H1 (cell line): ENCODE measurements at regions not wholly inside any gene's neighbourhood (a gene's known extent, or its start where the extent isn't known, plus 50 kb on each side); places are given as distances from the start of the nearest gene placed in this dataset.

Source experiments
- HDAC6 ChIP-seq: IDR thresholded peaks from one replicate; pipeline ENCODE4 v1.7.1; 2012; ENCODE audit warnings: low read depth, mild to moderate bottlenecking, inconsistent platforms, low read length, moderate library complexity
- NRF1 ChIP-seq: IDR thresholded peaks from 2 replicates; pipeline ENCODE4 v1.6.1; 2011; ENCODE audit warnings: mild to moderate bottlenecking, low read depth, low read length, improper control_type of control experiment

DNA sequence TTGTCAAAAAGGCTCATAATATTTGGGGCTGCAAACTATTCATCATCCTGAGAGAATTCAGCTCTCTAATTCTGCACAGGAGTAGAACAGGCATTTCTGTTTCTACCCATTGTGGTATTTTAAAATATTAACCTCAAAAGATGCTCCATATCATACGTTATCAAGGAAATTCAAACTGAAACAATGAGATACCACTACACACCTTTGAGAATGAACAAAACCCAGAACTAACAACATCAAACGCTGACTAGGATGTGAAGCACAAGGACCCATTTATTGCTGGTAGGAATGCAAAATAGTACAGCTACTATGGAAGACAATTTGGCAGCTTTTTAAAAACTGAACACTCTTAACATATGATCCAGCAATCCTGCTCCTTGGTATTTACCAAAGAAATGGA, 171.8 kb downstream of the DUSP6 start (continued):
- TF ChIP-seq HDAC6 = no peak
- no peak for TF ChIP-seq NRF1
